ENCODE measurements at regions not wholly inside any gene's neighbourhood (a gene's known extent, or its start where the extent isn't known, plus 50 kb on each side); places are given as distances from the start of the nearest gene placed in this dataset.

GRCh38 chr10:121288011-121288410 lies 310.2 kb downstream of the FGFR2 start:
- H3K4me1 ChIP-seq (ENCODE audit: control insufficient read depth in 1 of 2, insufficient read depth in 2 of 2, low read length in 2 of 2) = no peaks in the 10 kb centered on the region
- H3K9ac ChIP-seq (ENCODE audit: low read length) = no peak overlapping the region
- intact Hi-C loops (cut with micrococcal nuclease) = no loop called here
- H3K9me2 ChIP-seq (ENCODE audit: insufficient read depth) = no peaks in the 10 kb centered on the region
- RAD21 ChIA-PET (ENCODE audit: low non-redundant PET in 1 of 2, low total read pairs in 2 of 2, uncharacterized antibody in 2 of 2, unreplicated experiment in 2 of 2) = no interaction called here
- TF ChIP-seq CBX3 (IDR thresholded peaks at IDR 0.05; ENCODE audit: low read depth) (no peak), ZBTB33 (IDR thresholded peaks at IDR 0.05; ENCODE audit: extremely low read depth, insufficient replicate concordance, low read length) (no peak)
- peaks cover 50% of the 10 kb centered on the region; the same call in 1 of the 2 replicates for H3K27me3 ChIP-seq (ENCODE audit: insufficient read depth, low read length)
- DNase-seq (ENCODE audit: low read depth, low spot score) (no peak), ATAC-seq (no peak)
- no peaks in the 10 kb centered on the region for H3K36me3 ChIP-seq (ENCODE audit: control insufficient read depth in 1 of 2, insufficient read depth in 2 of 2, low read length in 2 of 2)
- no peak overlapping the region for H3K4me3 ChIP-seq (replicated peaks in 1 of 2; ENCODE audit: low read depth in 1 of 2, low read length in 2 of 2)
- H2AFZ ChIP-seq (ENCODE audit: low read depth, low read length, poor library complexity, severe bottlenecking) = no peak overlapping the region
- no peaks in the 10 kb centered on the region for H3K79me2 ChIP-seq (ENCODE audit: insufficient read depth, low read length)
- no peaks in the 10 kb centered on the region for H3K9me3 ChIP-seq (ENCODE audit: control insufficient read depth in 1 of 2, insufficient read depth in 1 of 2, low read depth in 1 of 2, low read length in 2 of 2)
- no TSS peak for BruUV-seq (replicated peaks)
- H3K4me2 ChIP-seq (ENCODE audit: low read length) = no peak overlapping the region
- POLR2A ChIA-PET = no interaction called here
- CTCF ChIA-PET = no interaction called here
- no peaks in the 10 kb centered on the region for H4K20me1 ChIP-seq (ENCODE audit: insufficient read depth)
- H3K27ac ChIP-seq (ENCODE audit: low read depth, low read length) = no peak overlapping the region

- no peaks in the 10 kb centered on the region for H3K4me1 ChIP-seq (ENCODE audit: control insufficient read depth in 1 of 2, insufficient read depth in 2 of 2, low read length in 2 of 2)
- H4K20me1 ChIP-seq (ENCODE audit: insufficient read depth) = no peaks in the 10 kb centered on the region
- RAD21 ChIA-PET (ENCODE audit: low non-redundant PET in 1 of 2, low total read pairs in 2 of 2, uncharacterized antibody in 2 of 2, unreplicated experiment in 2 of 2) = no interaction called here
- no peak overlapping the region for H3K4me2 ChIP-seq (ENCODE audit: low read length)
- intact Hi-C loops (cut with micrococcal nuclease) = no loop called here
- no TSS peak for BruUV-seq (replicated peaks)
- no peak for TF ChIP-seq CTCF (IDR thresholded peaks at IDR 0.05 in 2 of 3, conservative IDR thresholded peaks at IDR 0.05 in 1 of 3; ENCODE audit: borderline replicate concordance in 1 of 3, insufficient read depth in 1 of 3, low read depth in 2 of 3, low read length in 2 of 3)
- peaks cover 54% of the 10 kb centered on the region; the same call in 1 of the 2 replicates for H3K27me3 ChIP-seq (ENCODE audit: insufficient read depth, low read length)
- no peak overlapping the region for H2AFZ ChIP-seq (ENCODE audit: low read depth, low read length, poor library complexity, severe bottlenecking)
- H3K9me3 ChIP-seq (ENCODE audit: control insufficient read depth in 1 of 2, insufficient read depth in 1 of 2, low read depth in 1 of 2, low read length in 2 of 2) = no peaks in the 10 kb centered on the region
- no peaks in the 10 kb centered on the region for H3K36me3 ChIP-seq (ENCODE audit: control insufficient read depth in 1 of 2, insufficient read depth in 2 of 2, low read length in 2 of 2)
- DNase-seq (ENCODE audit: low read depth, low spot score) (no peak), ATAC-seq (no peak)
- H3K9me2 ChIP-seq (ENCODE audit: insufficient read depth) = no peaks in the 10 kb centered on the region
- H3K4me3 ChIP-seq (replicated peaks in 1 of 2; ENCODE audit: low read depth in 1 of 2, low read length in 2 of 2) = no peak overlapping the region
- CTCF ChIA-PET = no interaction called here
- H3K9ac ChIP-seq (ENCODE audit: low read length) = no peak overlapping the region
- no peak overlapping the region for H3K27ac ChIP-seq (ENCODE audit: low read depth, low read length)
- no peaks in the 10 kb centered on the region for H3K79me2 ChIP-seq (ENCODE audit: insufficient read depth, low read length)
- POLR2A ChIA-PET = no interaction called here
Observed at GRCh38 chr10:121288864-121289661, 309.2 kb downstream of the FGFR2 start.
